ENCODE measurements at regions not wholly inside any gene's neighbourhood (a gene's known extent, or its start where the extent isn't known, plus 50 kb on each side); places are given as distances from the start of the nearest gene placed in this dataset.

DNA sequence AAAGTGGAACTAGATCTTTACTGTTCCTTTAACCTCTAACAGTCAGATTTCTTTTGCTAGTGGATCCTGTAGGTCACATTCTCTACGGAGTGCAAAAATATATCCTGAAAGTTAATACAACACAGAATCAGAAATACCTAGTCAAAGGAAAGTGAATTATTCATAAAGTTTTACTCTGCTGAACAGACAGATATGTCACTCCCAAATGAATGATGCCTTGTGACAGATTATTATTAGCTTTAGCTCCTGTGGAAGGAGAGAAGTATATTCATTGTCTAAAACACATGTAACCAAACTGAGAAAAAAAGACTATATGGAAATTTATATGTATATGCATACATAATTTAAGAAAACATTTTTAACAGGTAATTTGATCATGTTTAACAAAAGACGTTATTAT, 1497.2 kb upstream of the RAG2 start:
- Histone ChIP-seq H3T11ph (ENCODE audit: low read length) (no peak overlapping the region), H3K9me3 (ENCODE audit: control insufficient read depth, low read depth, low read length) (peaks cover 2% of the 10 kb centered on the region), H2BK15ac (ENCODE audit: low read depth, low read length) (no peak overlapping the region), H3K79me2 (ENCODE audit: insufficient read depth, low read length) (no peaks in the 10 kb centered on the region), H3K23ac (ENCODE audit: insufficient read length, low read depth, low read length) (no peak overlapping the region), H3K4me2 (ENCODE audit: insufficient read depth, insufficient read length, low read length) (no peak overlapping the region), H3K18ac (ENCODE audit: insufficient read length, low read depth, low read length) (no peak overlapping the region), H4K91ac (ENCODE audit: insufficient read length, low read depth, low read length) (no peak overlapping the region), H2BK12ac (ENCODE audit: insufficient read length, low read depth, low read length) (no peak overlapping the region), H2AFZ (ENCODE audit: low read length) (no peak overlapping the region), H3K23me2 (ENCODE audit: insufficient read length, low read depth, low read length, poor library complexity, severe bottlenecking) (no peaks in the 10 kb centered on the region), H2BK20ac (ENCODE audit: low read depth, low read length, poor library complexity, severe bottlenecking) (no peak overlapping the region), H4K8ac (replicated peaks; ENCODE audit: insufficient read length, low read depth, low read length) (no peak overlapping the region), H3K56ac (ENCODE audit: insufficient read length, low read depth, low read length) (no peak overlapping the region), H4K5ac (ENCODE audit: insufficient read length, low read depth, low read length) (no peak overlapping the region), H2AK5ac (ENCODE audit: insufficient read length, low read length) (no peak overlapping the region), H3K79me1 (ENCODE audit: insufficient read depth, low read depth, low read length, poor library complexity, severe bottlenecking) (no peaks in the 10 kb centered on the region), H3K27ac (ENCODE audit: insufficient read length, low read depth, low read length) (no peak overlapping the region), H3K4ac (ENCODE audit: low read depth, low read length) (no peak overlapping the region), H3K14ac (ENCODE audit: insufficient read depth, low read length) (no peak overlapping the region), H2BK5ac (ENCODE audit: insufficient read length, low read length) (no peak overlapping the region), H3K9ac (ENCODE audit: extremely low read depth, insufficient read length, low read length) (no peak overlapping the region), H4K20me1 (ENCODE audit: control insufficient read depth, insufficient read depth, insufficient read length) (no peaks in the 10 kb centered on the region), H3K27me3 (ENCODE audit: insufficient read depth, low read length) (no peaks in the 10 kb centered on the region), H3K4me1 (ENCODE audit: insufficient read depth, low read length) (no peaks in the 10 kb centered on the region), H2BK120ac (ENCODE audit: low read depth, low read length, poor library complexity, severe bottlenecking) (no peak overlapping the region)
- peaks cover 14 to 18% of the 10 kb centered on the region in 2 experiments for H3K9me3 Mint-ChIP-seq
- H3K4me3 Mint-ChIP-seq: no peak overlapping the region
- no peak for TF ChIP-seq CTCF (conservative IDR thresholded peaks at IDR 0.05)
- H3K4me1 Mint-ChIP-seq: no peaks in the 10 kb centered on the region; a peak in 1 of 4 replicates
- peaks cover 3 to 28% (median 12%) of the 10 kb centered on the region in 3 experiments for H3K36me3 Mint-ChIP-seq (ENCODE audit: insufficient read depth in 1 of 3, low read depth in 3 of 3)
- DNase-seq: no peak
- H3K27me3 Mint-ChIP-seq (ENCODE audit: low read depth): peaks cover 2% of the 10 kb centered on the region; the same call in 1 of the 2 replicates
- no CpG with 5 or more reads among the region's 2 CpGs for WGBS (ENCODE audit: extremely low coverage, insufficient read length, low lambda C conversion rate)
- H3K27ac Mint-ChIP-seq: no peak overlapping the region
